ENCODE measurements at regions not wholly inside any gene's neighbourhood (a gene's known extent, or its start where the extent isn't known, plus 50 kb on each side); places are given as distances from the start of the nearest gene placed in this dataset.

DNA sequence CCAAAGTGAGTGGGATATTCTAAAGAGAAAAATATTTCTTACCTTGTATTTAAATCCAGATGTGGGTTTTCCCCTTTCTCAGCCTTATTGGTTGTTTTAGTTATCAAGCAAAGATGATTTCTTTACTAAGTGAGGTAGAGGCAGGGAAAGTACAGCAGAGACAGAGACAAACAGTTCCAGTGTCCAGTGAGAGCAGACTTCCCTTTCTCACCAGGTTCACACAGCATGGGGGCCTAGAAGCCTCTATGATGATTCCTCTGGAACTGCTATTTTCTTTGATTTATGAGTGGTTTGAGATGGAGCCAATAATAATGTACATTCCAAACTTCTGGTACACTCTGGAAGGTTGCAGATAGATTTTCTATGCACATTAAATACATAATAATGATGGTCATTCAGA, 234.0 kb upstream of the MARCKS start:
- Histone ChIP-seq H3K4me1 (ENCODE audit: control insufficient read depth in 1 of 2, extremely low read depth in 1 of 2, insufficient read depth in 2 of 2, low read length in 2 of 2) (no peaks in the 10 kb centered on the region), H3K4me3 (ENCODE audit: control insufficient read depth in 1 of 2, extremely low read depth in 1 of 2, low read length in 1 of 2) (no peak overlapping the region), H3K9me3 (no peaks in the 10 kb centered on the region), H3K36me3 (ENCODE audit: control insufficient read depth in 2 of 2, extremely low read depth in 1 of 2, insufficient read depth in 1 of 2, low read length in 1 of 2) (no peaks in the 10 kb centered on the region), H3K27ac (ENCODE audit: low read length) (no peak overlapping the region), H3K27me3 (replicated peaks in 1 of 2; ENCODE audit: control insufficient read depth in 2 of 2, extremely low read depth in 1 of 2, insufficient read depth in 2 of 2, low read length in 1 of 2) (no peaks in the 10 kb centered on the region)
- ATAC-seq (replicated peaks in 1 of 4) (no peak), DNase-seq (no peak)
- H3K27ac Mint-ChIP-seq = no peak overlapping the region
- no peaks in the 10 kb centered on the region for H3K9me3 Mint-ChIP-seq
- peaks cover 0 to 11% of the 10 kb centered on the region in 2 donors for H3K27me3 Mint-ChIP-seq
- no peak overlapping the region for H3K4me3 Mint-ChIP-seq
- POLR2A ChIA-PET = no interaction called here
- no peaks in the 10 kb centered on the region for H3K4me1 Mint-ChIP-seq
- CTCF ChIA-PET = no interaction called here
- no peaks in the 10 kb centered on the region for H3K36me3 Mint-ChIP-seq

- CTCF ChIA-PET = no interaction called here
- no peaks in the 10 kb centered on the region for H3K9me3 Mint-ChIP-seq
- peaks cover 0 to 5% of the 10 kb centered on the region in 2 donors for H3K27me3 Mint-ChIP-seq
- POLR2A ChIA-PET = no interaction called here
- H3K4me1 Mint-ChIP-seq = peaks cover 4 to 6% (median 6%) of the 10 kb centered on the region in 3 donors
- no CpG with 5 or more reads among the region's 3 CpGs for WGBS (ENCODE audit: insufficient coverage)
- H3K4me3 ChIP-seq (ENCODE audit: control insufficient read depth in 1 of 2, extremely low read depth in 1 of 2, low read length in 1 of 2) = no peak overlapping the region
- no peaks in the 10 kb centered on the region for H3K36me3 Mint-ChIP-seq
- no peaks in the 10 kb centered on the region for H3K9me3 ChIP-seq
- DNase-seq (no peak), ATAC-seq (replicated peaks in 1 of 4) (no peak)
- H3K27me3 ChIP-seq (replicated peaks in 1 of 2; ENCODE audit: control insufficient read depth in 2 of 2, extremely low read depth in 1 of 2, insufficient read depth in 2 of 2, low read length in 1 of 2) = no peaks in the 10 kb centered on the region
- no peaks in the 10 kb centered on the region for H3K36me3 ChIP-seq (ENCODE audit: control insufficient read depth in 2 of 2, extremely low read depth in 1 of 2, insufficient read depth in 1 of 2, low read length in 1 of 2)
- no peak overlapping the region for H3K27ac Mint-ChIP-seq
- peaks cover under 1 to 3% of the 10 kb centered on the region in 2 experiments for H3K4me1 ChIP-seq (ENCODE audit: control insufficient read depth in 1 of 2, extremely low read depth in 1 of 2, insufficient read depth in 2 of 2, low read length in 2 of 2)
- no peak overlapping the region for H3K27ac ChIP-seq (ENCODE audit: low read length)
- no peak overlapping the region for H3K4me3 Mint-ChIP-seq
These were observed 231.3 kb upstream of the MARCKS start for GRCh38 chr6:113625850-113626249.

DNA sequence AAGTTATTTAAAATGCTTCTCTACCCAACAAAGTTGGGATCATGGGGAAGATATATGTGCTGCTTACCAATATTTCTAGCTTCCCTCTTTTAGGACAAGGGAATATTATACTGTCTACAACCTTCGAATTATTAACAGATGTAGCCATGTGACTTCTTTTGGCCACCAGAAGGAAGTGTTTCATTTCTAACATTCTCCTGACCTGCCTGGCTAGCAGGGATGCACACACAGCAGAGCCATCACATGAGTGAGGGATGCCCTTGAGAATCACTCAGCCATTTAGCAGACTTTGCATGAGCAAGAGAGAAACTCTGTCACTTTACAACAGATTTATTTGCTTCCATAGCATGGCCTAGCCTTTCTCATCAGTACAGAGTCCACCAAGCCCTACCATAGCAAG, 230.7 kb upstream of the MARCKS start:
- Mint-ChIP-seq H3K27ac (no peak overlapping the region), H3K27me3 (peaks cover 0 to 5% of the 10 kb centered on the region in 2 donors), H3K9me3 (no peaks in the 10 kb centered on the region), H3K4me3 (no peak overlapping the region), H3K36me3 (no peaks in the 10 kb centered on the region), H3K4me1 (peaks cover 5 to 12% (median 12%) of the 10 kb centered on the region in 3 donors)
- Histone ChIP-seq H3K27ac (ENCODE audit: low read length) (no peak overlapping the region), H3K9me3 (no peaks in the 10 kb centered on the region), H3K4me3 (ENCODE audit: control insufficient read depth in 1 of 2, extremely low read depth in 1 of 2, low read length in 1 of 2) (no peak overlapping the region), H3K4me1 (ENCODE audit: control insufficient read depth in 1 of 2, extremely low read depth in 1 of 2, insufficient read depth in 2 of 2, low read length in 2 of 2) (peaks cover 2 to 5% of the 10 kb centered on the region in 2 experiments), H3K36me3 (ENCODE audit: control insufficient read depth in 2 of 2, extremely low read depth in 1 of 2, insufficient read depth in 1 of 2, low read length in 1 of 2) (no peaks in the 10 kb centered on the region), H3K27me3 (replicated peaks in 1 of 2; ENCODE audit: control insufficient read depth in 2 of 2, extremely low read depth in 1 of 2, insufficient read depth in 2 of 2, low read length in 1 of 2) (no peaks in the 10 kb centered on the region)
- ChIA-PET POLR2A (no interaction called here), CTCF (no interaction called here)
- no peak for ATAC-seq (replicated peaks in 1 of 4)
- no peak for DNase-seq
- no CpG with 5 or more reads among the region's 1 CpG for WGBS (ENCODE audit: insufficient coverage)

DNA sequence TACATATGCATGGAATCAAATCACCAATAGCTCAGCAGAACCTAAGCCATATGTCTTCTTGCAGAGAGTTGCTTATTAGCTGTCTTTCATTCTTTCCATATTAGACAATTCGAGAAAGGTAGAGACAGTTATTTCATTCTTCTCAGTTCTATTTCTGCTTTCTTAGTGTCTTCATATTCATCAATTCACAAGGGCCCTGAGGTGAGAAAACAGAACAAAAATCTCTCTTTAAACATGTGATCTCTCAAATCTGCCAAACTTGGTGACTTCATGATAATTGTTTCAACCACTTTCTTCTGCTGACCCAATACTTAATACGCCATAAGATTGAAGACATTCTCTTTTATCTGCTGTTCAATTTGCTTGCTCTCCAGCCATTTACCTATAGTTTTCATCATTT, 229.7 kb upstream of the MARCKS start:
- no CpG with 5 or more reads among the region's 2 CpGs for WGBS (ENCODE audit: insufficient coverage)
- H3K36me3 ChIP-seq (ENCODE audit: control insufficient read depth in 2 of 2, extremely low read depth in 1 of 2, insufficient read depth in 1 of 2, low read length in 1 of 2) = no peaks in the 10 kb centered on the region
- no peak overlapping the region for H3K4me3 ChIP-seq (ENCODE audit: control insufficient read depth in 1 of 2, extremely low read depth in 1 of 2, low read length in 1 of 2)
- Mint-ChIP-seq H3K9me3 (no peaks in the 10 kb centered on the region), H3K27me3 (no peaks in the 10 kb centered on the region), H3K36me3 (no peaks in the 10 kb centered on the region), H3K4me3 (no peak overlapping the region), H3K27ac (no peak overlapping the region), H3K4me1 (peaks cover 5 to 20% (median 18%) of the 10 kb centered on the region in 3 donors)
- no peaks in the 10 kb centered on the region for H3K9me3 ChIP-seq
- DNase-seq (no peak), ATAC-seq (replicated peaks in 1 of 4) (no peak)
- peaks cover 2 to 5% of the 10 kb centered on the region in 2 experiments for H3K4me1 ChIP-seq (ENCODE audit: control insufficient read depth in 1 of 2, extremely low read depth in 1 of 2, insufficient read depth in 2 of 2, low read length in 2 of 2)
- ChIA-PET POLR2A (no interaction called here), CTCF (interaction anchor here in 1 of 2 donors (0.5 kb wide), 1 partner anchor 14 kb away, joined by 6 read pairs; no protein-coding TSS in a partner anchor)
- no peak overlapping the region for H3K27ac ChIP-seq (ENCODE audit: low read length)
- H3K27me3 ChIP-seq (replicated peaks in 1 of 2; ENCODE audit: control insufficient read depth in 2 of 2, extremely low read depth in 1 of 2, insufficient read depth in 2 of 2, low read length in 1 of 2) = no peaks in the 10 kb centered on the region

DNA sequence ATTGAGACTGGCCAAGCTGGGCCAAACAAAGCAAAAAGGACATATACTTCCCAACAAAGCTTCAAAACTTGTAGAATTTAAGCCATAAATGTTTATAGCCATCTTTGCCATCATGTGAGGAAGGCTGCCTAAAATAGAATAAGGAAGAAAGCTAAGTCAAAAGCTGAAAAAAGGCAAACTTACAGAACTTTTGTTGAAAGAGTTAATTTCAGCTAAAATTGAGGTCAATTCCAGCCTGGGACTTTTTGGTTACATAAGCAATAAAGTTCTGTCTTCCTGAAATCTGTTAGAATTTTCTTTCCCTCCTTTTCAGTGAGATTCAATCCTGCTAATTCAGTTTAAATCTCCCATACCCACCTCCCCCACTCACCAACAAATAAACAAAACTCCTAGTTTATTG, 227.9 kb upstream of the MARCKS start:
- H3K27me3 ChIP-seq (replicated peaks in 1 of 2; ENCODE audit: control insufficient read depth in 2 of 2, extremely low read depth in 1 of 2, insufficient read depth in 2 of 2, low read length in 1 of 2) = no peaks in the 10 kb centered on the region
- peaks cover 2 to 5% of the 10 kb centered on the region in 2 experiments for H3K4me1 ChIP-seq (ENCODE audit: control insufficient read depth in 1 of 2, extremely low read depth in 1 of 2, insufficient read depth in 2 of 2, low read length in 2 of 2)
- Mint-ChIP-seq H3K36me3 (no peaks in the 10 kb centered on the region), H3K27ac (no peak overlapping the region), H3K4me3 (no peak overlapping the region), H3K9me3 (no peaks in the 10 kb centered on the region), H3K4me1 (peaks cover 5 to 22% (median 18%) of the 10 kb centered on the region in 3 donors), H3K27me3 (peaks cover 0 to 3% of the 10 kb centered on the region in 2 donors)
- H3K9me3 ChIP-seq = no peaks in the 10 kb centered on the region
- no peak overlapping the region for H3K27ac ChIP-seq (ENCODE audit: low read length)
- ATAC-seq (replicated peaks in 1 of 4) (no peak), DNase-seq (no peak)
- H3K36me3 ChIP-seq (ENCODE audit: control insufficient read depth in 2 of 2, extremely low read depth in 1 of 2, insufficient read depth in 1 of 2, low read length in 1 of 2) = no peaks in the 10 kb centered on the region
- H3K4me3 ChIP-seq (ENCODE audit: control insufficient read depth in 1 of 2, extremely low read depth in 1 of 2, low read length in 1 of 2) = no peak overlapping the region
- ChIA-PET POLR2A (interaction anchor here (0.6 to 0.7 kb wide), 2 partner anchors 9 to 213 kb away, joined by 3 read pairs; no protein-coding TSS in a partner anchor), CTCF (no interaction called here)

DNA sequence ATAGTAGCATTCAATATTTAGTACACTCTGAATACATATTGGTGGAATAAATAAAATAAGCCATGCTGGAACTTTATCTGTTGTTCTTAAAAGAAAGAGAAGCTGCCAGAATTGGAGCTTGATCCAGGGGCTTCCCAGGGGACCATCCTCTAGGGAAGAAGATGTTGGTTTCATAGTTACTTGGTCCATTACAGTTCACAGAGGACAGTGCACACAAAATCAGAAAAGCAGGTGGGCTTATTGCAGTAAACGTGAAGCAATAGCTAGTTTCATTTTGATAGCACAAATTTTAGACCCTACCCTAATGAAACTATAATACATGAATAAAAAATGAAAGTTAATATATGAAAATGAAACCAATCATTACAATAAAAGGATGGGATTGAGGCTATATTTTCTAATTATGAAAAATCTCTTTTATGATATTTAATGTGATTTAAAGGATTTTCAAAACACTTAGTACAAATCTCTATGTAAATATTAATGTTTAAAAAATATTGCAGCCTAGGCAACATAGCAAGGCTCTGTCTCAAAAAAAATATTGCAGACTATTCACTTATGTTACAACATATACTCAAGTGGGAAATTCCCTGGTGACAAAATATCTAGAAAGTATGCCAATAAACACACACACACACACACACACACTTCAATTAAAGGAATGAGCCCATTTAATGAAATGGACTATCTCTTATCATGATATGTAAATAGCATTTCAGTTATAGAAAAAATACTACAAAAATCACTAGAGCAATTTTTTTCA, 227.0 kb upstream of the MARCKS start:
- no CpG with 5 or more reads among the region's 1 CpG for WGBS (ENCODE audit: insufficient coverage)
- Histone ChIP-seq H3K4me1 (ENCODE audit: control insufficient read depth in 1 of 2, extremely low read depth in 1 of 2, insufficient read depth in 2 of 2, low read length in 2 of 2) (peaks cover 2 to 5% of the 10 kb centered on the region in 2 experiments), H3K9me3 (no peaks in the 10 kb centered on the region), H3K4me3 (ENCODE audit: control insufficient read depth in 1 of 2, extremely low read depth in 1 of 2, low read length in 1 of 2) (no peak overlapping the region), H3K27me3 (replicated peaks in 1 of 2; ENCODE audit: control insufficient read depth in 2 of 2, extremely low read depth in 1 of 2, insufficient read depth in 2 of 2, low read length in 1 of 2) (no peaks in the 10 kb centered on the region), H3K36me3 (ENCODE audit: control insufficient read depth in 2 of 2, extremely low read depth in 1 of 2, insufficient read depth in 1 of 2, low read length in 1 of 2) (no peaks in the 10 kb centered on the region), H3K27ac (ENCODE audit: low read length) (peak overlapping the region; percentile 25)
- POLR2A ChIA-PET = interaction anchor here (0.6 to 0.7 kb wide), 2 partner anchors 26 to 214 kb away, joined by 3 to 4 read pairs; no protein-coding TSS in a partner anchor
- CTCF ChIA-PET = no interaction called here
- H3K27me3 Mint-ChIP-seq = peaks cover 0 to 3% of the 10 kb centered on the region in 2 donors
- peak overlapping the region in 1 of 3 donors; percentile 28 for H3K4me3 Mint-ChIP-seq
- H3K9me3 Mint-ChIP-seq = no peaks in the 10 kb centered on the region
- ATAC-seq (replicated peaks in 1 of 4) (peak in 1 of 4 experiments; percentile 20), DNase-seq (peak in 1 of 35 experiments; percentile 8)
- H3K27ac Mint-ChIP-seq = peak overlapping the region in 1 of 2 donors; percentile 0
- H3K4me1 Mint-ChIP-seq = peaks cover 5 to 25% (median 18%) of the 10 kb centered on the region in 3 donors
- H3K36me3 Mint-ChIP-seq = no peaks in the 10 kb centered on the region
